ENCODE measurements at regions not wholly inside any gene's neighbourhood (a gene's known extent, or its start where the extent isn't known, plus 50 kb on each side); places are given as distances from the start of the nearest gene placed in this dataset.
"Not testable (repeated sequence)": the region's sequence is repeated elsewhere in the genome, so short reads cannot be mapped to it uniquely, and the experiment has no call there.

GRCh38 chr2:82137441-82137840, 1832.9 kb upstream of the LRRTM1 start:
- no peak for DNase-seq

- no peak for DNase-seq
Measured at GRCh38 chr2:82128051-82128450, 1823.5 kb upstream of the LRRTM1 start.

GRCh38 chr2:82124629-82125028, 1820.1 kb upstream of the LRRTM1 start:
- no peak for DNase-seq

- DNase-seq: no peak
Measured at GRCh38 chr2:82120654-82121053, 1816.1 kb upstream of the LRRTM1 start.

- DNase-seq: no peak
Measured at GRCh38 chr2:82120115-82120514, 1815.6 kb upstream of the LRRTM1 start.

GRCh38 chr2:82109418-82109817, 1804.9 kb upstream of the LRRTM1 start:
- DNase-seq: no peak

GRCh38 chr2:82098617-82099016, 1794.1 kb upstream of the LRRTM1 start:
- DNase-seq: no peak

GRCh38 chr2:82089518-82089917, 1785.0 kb upstream of the LRRTM1 start:
- no peak for DNase-seq

GRCh38 chr2:82084679-82085392, 1780.3 kb upstream of the LRRTM1 start:
- DNase-seq: no peak

- no peak for DNase-seq
Measured at GRCh38 chr2:82075875-82076274, 1771.3 kb upstream of the LRRTM1 start.

- DNase-seq: no peak
Measured at GRCh38 chr2:82062463-82062862, 1757.9 kb upstream of the LRRTM1 start.

GRCh38 chr2:82055846-82056245, 1751.3 kb upstream of the LRRTM1 start:
- no peak for DNase-seq

- no peak for DNase-seq
Measured at GRCh38 chr2:82043867-82044266, 1739.3 kb upstream of the LRRTM1 start.

GRCh38 chr2:82027921-82028615, 1723.5 kb upstream of the LRRTM1 start:
- DNase-seq: no peak

GRCh38 chr2:82023710-82024109, 1719.2 kb upstream of the LRRTM1 start:
- no peak for DNase-seq

- no peak for DNase-seq
Measured at GRCh38 chr2:82013641-82014040, 1709.1 kb upstream of the LRRTM1 start.

GRCh38 chr2:82007071-82007664, 1702.6 kb upstream of the LRRTM1 start:
- no peak for DNase-seq

- not testable (repeated sequence) for DNase-seq
Measured at GRCh38 chr2:82005889-82006288, 1701.3 kb upstream of the LRRTM1 start.

GRCh38 chr2:82001614-82002013, 1697.1 kb upstream of the LRRTM1 start:
- DNase-seq: no peak

GRCh38 chr2:82000606-82001005, 1696.1 kb upstream of the LRRTM1 start:
- DNase-seq: no peak

- no peak for DNase-seq
Measured at GRCh38 chr2:81996332-81996731, 1691.8 kb upstream of the LRRTM1 start.

GRCh38 chr2:81991282-81991681, 1686.7 kb upstream of the LRRTM1 start:
- no peak for DNase-seq

GRCh38 chr2:81987370-81987769, 1682.8 kb upstream of the LRRTM1 start:
- DNase-seq: no peak

GRCh38 chr2:81984969-81985637, 1680.6 kb upstream of the LRRTM1 start:
- no peak for DNase-seq

Data from 8988T (cell line).